Endothelial cell (in vitro differentiated cells): ENCODE measurements at regions not wholly inside any gene's neighbourhood (a gene's known extent, or its start where the extent isn't known, plus 50 kb on each side); places are given as distances from the start of the nearest gene placed in this dataset.

Experiments
- DNase-seq: peaks from one replicate; pipeline ENCODE4 v3.0.0; 2021; ENCODE audit warnings: low spot score
- H3K27ac Mint-ChIP-seq: one replicate; pipeline ENCODE4 v1.8.0; 2021; ENCODE audit warnings: mixed read lengths, inconsistent platforms; ENCODE audit not compliant: unreplicated experiment
- H3K27me3 Mint-ChIP-seq: one replicate; pipeline ENCODE4 v1.8.0; 2021; ENCODE audit warnings: mild to moderate bottlenecking, moderate library complexity, mixed read lengths, inconsistent platforms; ENCODE audit not compliant: unreplicated experiment
- H3K36me3 Mint-ChIP-seq: one replicate; pipeline ENCODE4 v1.8.0; 2021; ENCODE audit warnings: mild to moderate bottlenecking, low read depth, mixed read lengths, inconsistent platforms; ENCODE audit not compliant: unreplicated experiment
- H3K4me1 Mint-ChIP-seq: one replicate; pipeline ENCODE4 v1.8.0; 2021; ENCODE audit warnings: mild to moderate bottlenecking, mixed read lengths, inconsistent platforms; ENCODE audit not compliant: unreplicated experiment
- H3K4me3 Mint-ChIP-seq: one replicate; pipeline ENCODE4 v1.8.0; 2021; ENCODE audit warnings: mild to moderate bottlenecking, mixed read lengths, inconsistent platforms; ENCODE audit not compliant: unreplicated experiment
- H3K9me3 Mint-ChIP-seq: one replicate; pipeline ENCODE4 v1.8.0; 2021; ENCODE audit warnings: mixed read lengths, inconsistent platforms; ENCODE audit not compliant: unreplicated experiment
- TF ChIP-seq, protein P1 (sequence below): fragments of 200-600 bp; sonication (generic); IDR thresholded peaks from one replicate; pipeline ENCODE4 v1.5.0; 2021; ENCODE audit warnings: antibody characterized with exemption; ENCODE audit not compliant: unreplicated experiment

DNA sequence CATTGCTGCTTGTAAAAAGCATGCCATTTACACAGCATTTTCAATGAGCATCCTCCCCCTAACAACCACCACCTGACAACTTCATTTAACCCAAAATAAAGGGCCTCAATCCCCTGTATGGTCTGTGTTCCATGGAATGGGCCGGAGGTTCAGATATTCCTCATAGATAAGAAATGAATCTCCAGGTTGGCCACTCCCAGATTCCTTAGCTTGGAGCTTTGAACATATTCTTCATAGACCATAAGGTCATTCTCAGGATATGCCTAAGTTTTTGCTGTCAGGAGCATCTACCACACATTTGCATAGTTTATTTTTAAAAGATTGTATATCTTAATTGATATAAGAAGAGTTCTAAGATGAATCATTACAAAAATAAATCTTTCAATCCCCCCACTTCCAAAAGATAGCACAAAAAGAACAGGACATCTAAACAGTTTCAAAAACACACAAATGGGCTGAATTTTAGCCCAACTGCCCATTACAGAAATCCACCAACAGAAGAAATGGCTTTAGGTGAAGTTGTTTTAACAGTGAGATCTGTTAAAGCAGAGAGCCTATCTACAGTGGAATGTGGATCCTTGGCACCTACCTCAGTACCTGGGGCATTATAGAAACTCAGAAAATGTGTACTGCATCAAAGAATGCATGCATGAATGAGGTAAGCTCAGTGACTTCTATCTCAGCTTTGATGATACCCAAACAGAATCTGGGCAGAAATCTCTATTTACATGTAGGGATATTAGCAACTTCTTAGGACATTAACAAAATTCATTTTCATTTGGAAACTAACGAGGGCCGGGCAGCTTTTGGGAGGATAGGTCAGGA is 179.8 kb downstream of the SEC61B start:
- no peak overlapping the region for H3K27ac Mint-ChIP-seq
- H3K27me3 Mint-ChIP-seq: peaks cover 3% of the 10 kb centered on the region
- H3K36me3 Mint-ChIP-seq: no peaks in the 10 kb centered on the region
- H3K4me1 Mint-ChIP-seq: no peaks in the 10 kb centered on the region
- no peak for DNase-seq
- H3K9me3 Mint-ChIP-seq: no peaks in the 10 kb centered on the region
- TF ChIP-seq, protein P1, sequence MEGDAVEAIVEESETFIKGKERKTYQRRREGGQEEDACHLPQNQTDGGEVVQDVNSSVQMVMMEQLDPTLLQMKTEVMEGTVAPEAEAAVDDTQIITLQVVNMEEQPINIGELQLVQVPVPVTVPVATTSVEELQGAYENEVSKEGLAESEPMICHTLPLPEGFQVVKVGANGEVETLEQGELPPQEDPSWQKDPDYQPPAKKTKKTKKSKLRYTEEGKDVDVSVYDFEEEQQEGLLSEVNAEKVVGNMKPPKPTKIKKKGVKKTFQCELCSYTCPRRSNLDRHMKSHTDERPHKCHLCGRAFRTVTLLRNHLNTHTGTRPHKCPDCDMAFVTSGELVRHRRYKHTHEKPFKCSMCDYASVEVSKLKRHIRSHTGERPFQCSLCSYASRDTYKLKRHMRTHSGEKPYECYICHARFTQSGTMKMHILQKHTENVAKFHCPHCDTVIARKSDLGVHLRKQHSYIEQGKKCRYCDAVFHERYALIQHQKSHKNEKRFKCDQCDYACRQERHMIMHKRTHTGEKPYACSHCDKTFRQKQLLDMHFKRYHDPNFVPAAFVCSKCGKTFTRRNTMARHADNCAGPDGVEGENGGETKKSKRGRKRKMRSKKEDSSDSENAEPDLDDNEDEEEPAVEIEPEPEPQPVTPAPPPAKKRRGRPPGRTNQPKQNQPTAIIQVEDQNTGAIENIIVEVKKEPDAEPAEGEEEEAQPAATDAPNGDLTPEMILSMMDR: no peak
- no peak overlapping the region for H3K4me3 Mint-ChIP-seq

DNA sequence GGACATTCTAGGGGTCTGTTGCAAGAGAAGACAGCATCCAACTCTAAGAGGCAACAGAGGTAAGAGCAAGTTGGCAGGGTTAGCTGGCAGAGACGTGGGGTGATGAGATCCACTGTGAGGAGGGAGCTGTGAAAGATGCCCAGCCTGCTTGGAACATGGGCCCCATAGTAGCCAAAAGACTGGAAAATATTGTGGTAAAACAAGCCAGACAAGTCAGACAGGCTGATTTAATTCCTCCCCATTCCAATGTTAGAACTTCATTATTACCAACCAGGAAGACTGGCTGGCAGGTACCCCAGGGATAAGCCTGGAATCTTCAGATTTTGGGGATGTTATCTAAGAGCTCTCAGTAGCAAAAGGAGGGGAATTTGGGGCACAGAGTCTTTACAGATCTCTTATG is 181.3 kb downstream of the SEC61B start:
- Mint-ChIP-seq H3K27ac (no peak overlapping the region), H3K36me3 (no peaks in the 10 kb centered on the region), H3K9me3 (no peaks in the 10 kb centered on the region), H3K4me3 (no peak overlapping the region), H3K27me3 (peaks cover 3% of the 10 kb centered on the region), H3K4me1 (no peaks in the 10 kb centered on the region)
- TF ChIP-seq, protein P1: no peak
- DNase-seq: no peak

DNA sequence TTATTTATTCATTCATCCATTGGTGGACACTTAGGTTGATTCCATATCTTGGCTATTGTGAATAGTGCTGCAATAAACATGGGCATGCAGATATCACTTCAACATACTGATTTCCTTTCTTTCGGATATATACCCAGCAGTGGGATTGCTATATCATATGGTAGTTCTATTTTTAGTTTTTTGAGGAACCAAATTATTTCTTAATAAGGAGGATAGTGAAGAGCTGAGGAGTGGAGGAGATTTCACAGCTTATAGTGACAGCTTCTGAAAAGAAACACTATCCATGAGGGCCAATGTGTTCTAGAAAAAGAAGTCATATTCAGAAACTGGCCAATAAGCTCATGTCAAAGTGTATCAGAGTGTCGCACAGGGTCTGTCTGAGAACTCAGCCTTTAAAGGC is 183.3 kb downstream of the SEC61B start:
- Mint-ChIP-seq H3K27ac (no peak overlapping the region), H3K9me3 (no peaks in the 10 kb centered on the region), H3K27me3 (peaks cover 3% of the 10 kb centered on the region), H3K4me1 (no peaks in the 10 kb centered on the region), H3K4me3 (no peak overlapping the region), H3K36me3 (no peaks in the 10 kb centered on the region)
- DNase-seq: no peak
- TF ChIP-seq, protein P1: no peak

DNA sequence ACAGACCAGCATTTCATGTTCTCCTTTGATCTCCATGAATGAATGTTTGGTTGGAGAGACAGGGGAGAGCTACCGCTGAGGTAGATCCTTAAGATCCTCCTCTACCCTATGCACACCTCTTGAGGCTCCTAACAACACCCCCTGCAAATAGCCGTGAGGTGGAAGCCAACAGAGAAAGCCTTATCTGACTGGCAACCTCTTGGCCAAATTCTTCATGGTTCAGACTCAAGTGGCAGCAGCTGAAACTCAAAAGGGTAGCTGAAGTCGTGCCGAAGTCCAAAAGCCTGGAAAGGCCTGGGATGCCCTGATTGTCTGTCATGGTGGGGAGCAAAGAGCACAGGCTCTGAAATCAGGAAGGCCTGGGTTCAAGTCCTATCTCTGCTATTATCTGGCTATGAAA is 184.9 kb downstream of the SEC61B start:
- no peaks in the 10 kb centered on the region for H3K4me1 Mint-ChIP-seq
- DNase-seq: no peak
- TF ChIP-seq, protein P1: no peak
- H3K36me3 Mint-ChIP-seq: no peaks in the 10 kb centered on the region
- no peak overlapping the region for H3K4me3 Mint-ChIP-seq
- no peaks in the 10 kb centered on the region for H3K9me3 Mint-ChIP-seq
- no peak overlapping the region for H3K27ac Mint-ChIP-seq
- H3K27me3 Mint-ChIP-seq: peaks cover 3% of the 10 kb centered on the region

DNA sequence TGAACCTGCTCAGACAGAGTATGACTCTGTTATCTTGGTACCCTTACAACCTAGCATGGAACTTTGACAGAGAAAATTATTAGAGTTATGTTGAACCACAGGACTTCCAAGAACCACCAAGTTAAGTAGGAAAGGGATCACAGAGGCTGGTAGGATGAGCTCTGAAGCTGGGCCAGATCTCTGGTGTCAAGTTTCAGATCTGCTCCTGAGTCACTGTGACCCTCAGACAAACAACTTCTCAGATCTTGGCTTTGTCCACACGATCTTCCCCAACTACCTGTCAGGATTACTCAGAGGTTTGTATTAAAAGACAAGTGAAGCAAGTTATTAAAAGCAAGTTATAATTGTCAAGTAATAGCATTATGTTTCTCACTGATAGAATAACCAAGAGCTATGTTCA is 189.0 kb downstream of the SEC61B start:
- H3K27ac Mint-ChIP-seq: no peak overlapping the region
- H3K36me3 Mint-ChIP-seq: no peaks in the 10 kb centered on the region
- no peak for DNase-seq
- TF ChIP-seq, protein P1: no peak
- H3K9me3 Mint-ChIP-seq: no peaks in the 10 kb centered on the region
- H3K4me1 Mint-ChIP-seq: no peaks in the 10 kb centered on the region
- no peak overlapping the region for H3K4me3 Mint-ChIP-seq
- H3K27me3 Mint-ChIP-seq: peaks cover 3% of the 10 kb centered on the region
